HepG2 (cell line): ENCODE measurements at regions not wholly inside any gene's neighbourhood (a gene's known extent, or its start where the extent isn't known, plus 50 kb on each side); places are given as distances from the start of the nearest gene placed in this dataset.
"Not testable (repeated sequence)": the region's sequence is repeated elsewhere in the genome, so short reads cannot be mapped to it uniquely, and the experiment has no call there.

ENCODE experiments used
- ATAC-seq: fragments of 200-7000 bp; cut with Tn5 transposase; 3 replicates; pipeline ENCODE4 v1.9.1; 2020; ENCODE audit warnings: mild to moderate bottlenecking, moderate library complexity
- BruUV-seq: library from RNA; stranded (reverse); fragments of 400-500 nt; replicated peaks from 2 replicates; lab custom pipeline; 2021; lab: Mats Ljungman, UMichigan
- CTCF ChIA-PET: fragments of 300-600 bp; formaldehyde crosslinking; extraction: SDS; loops from one replicate; lab custom pipeline; 2021; ENCODE audit warnings: low total read pairs, inconsistent platforms, low intra/inter-chr PET ratio; lab: Yijun Ruan, JAX
- POLR2A ChIA-PET: fragments of 350-600 bp; sonication (Branson Sonifier 250); formaldehyde crosslinking; loops from one replicate; lab custom pipeline; 2020; ENCODE audit warnings: antibody characterized with exemption, inconsistent platforms; lab: Yijun Ruan, JAX
- DNase-seq: peaks from one replicate; pipeline ENCODE4 v3.0.0-alpha.2; 2015; ENCODE audit warnings: low spot score
- FAIRE-seq: peaks from 3 replicates; lab custom pipeline; 2011; peaks lifted over from hg19 to GRCh38; lab: Jason Lieb, UNC
- H2AFZ ChIP-seq: one replicate; pipeline ENCODE4 v1.6.1; 2011; ENCODE audit warnings: low read length, inconsistent platforms
- H3K27ac ChIP-seq: fragments of 300-600 bp; 3 replicates; pipeline ENCODE4 v1.8.0; 2011; ENCODE audit warnings: mixed run types, mild to moderate bottlenecking, mixed read lengths, low read length, inconsistent platforms; ENCODE audit not compliant: insufficient read depth; ENCODE audit errors: extremely low read length
- H3K27me3 ChIP-seq, 2 experiments: fragments of 200-600 bp in 1 of 2; 2 replicates in 1 of 2; 3 replicates in 1 of 2; pipeline versions ENCODE4 v1.6.0 to v1.8.0; 2011; ENCODE audit warnings: low read length in 2 of 2, mild to moderate bottlenecking in 2 of 2, moderate library complexity in 2 of 2, inconsistent platforms in 1 of 2; ENCODE audit not compliant: insufficient read depth in 2 of 2, control insufficient read depth in 1 of 2
- H3K36me3 ChIP-seq, 2 experiments: fragments of 200-600 bp in 1 of 2; replicated peaks in 1 of 2; 2 replicates in 1 of 2; 3 replicates in 1 of 2; pipeline versions ENCODE4 v1.5.1 to v1.8.0; 2011; ENCODE audit warnings: low read length in 2 of 2, inconsistent platforms in 1 of 2; ENCODE audit not compliant: insufficient read depth in 2 of 2, control insufficient read depth in 1 of 2
- H3K4me1 ChIP-seq: 2 replicates; pipeline ENCODE4 v1.5.1; 2012; ENCODE audit warnings: low read length, inconsistent platforms; ENCODE audit not compliant: insufficient read depth
- H3K4me2 ChIP-seq: 2 replicates; pipeline ENCODE4 v1.6.0; 2011; ENCODE audit warnings: low read depth, low read length, inconsistent platforms
- H3K4me3 ChIP-seq, 3 experiments: fragments of 200-600 bp in 1 of 3; sonication (generic), shearing (Covaris generic) in 1 of 3; replicated peaks in 1 of 3; 2 replicates each; pipeline ENCODE4 v1.5.1; 2011 to 2016; ENCODE audit warnings: low read length in 3 of 3, inconsistent platforms in 2 of 3, low read depth in 2 of 3, mild to moderate bottlenecking in 2 of 3, control low read depth in 1 of 3, mixed read lengths in 1 of 3; ENCODE audit not compliant: insufficient read depth in 1 of 3
- H3K79me2 ChIP-seq: one replicate; pipeline ENCODE4 v1.6.1; 2011; ENCODE audit warnings: low read length, inconsistent platforms; ENCODE audit not compliant: insufficient read depth
- H3K9ac ChIP-seq: 2 replicates; pipeline ENCODE4 v1.6.0; 2011; ENCODE audit warnings: mild to moderate bottlenecking, low read depth, low read length, inconsistent platforms; ENCODE audit not compliant: insufficient read depth
- H3K9me3 ChIP-seq: 2 replicates; pipeline ENCODE4 v1.5.1; 2012; ENCODE audit warnings: mild to moderate bottlenecking, low read length
- H4K20me1 ChIP-seq: 2 replicates; pipeline ENCODE4 v1.6.0; 2011; ENCODE audit warnings: inconsistent platforms, mild to moderate bottlenecking, low read length, moderate library complexity; ENCODE audit not compliant: insufficient read depth
- MLX ChIP-seq: IDR thresholded peaks from 2 replicates; pipeline ENCODE4 v1.6.1; 2016
- MNT ChIP-seq: fragments of 450-650 bp; IDR thresholded peaks from 2 replicates; pipeline ENCODE4 v1.6.1; 2016
- POLR2AphosphoS5 ChIP-seq: IDR thresholded peaks from 2 replicates; pipeline ENCODE4 v1.6.1; 2012; ENCODE audit warnings: low read depth, low read length
- PRDM4 ChIP-seq: sonication (generic); formaldehyde crosslinking; IDR thresholded peaks from 2 replicates; pipeline ENCODE4 v1.9.0; 2021; ENCODE audit warnings: missing genetic modification reagents, borderline replicate concordance
- SNAI1 ChIP-seq: sonication (generic); formaldehyde crosslinking; IDR thresholded peaks from 2 replicates; pipeline ENCODE4 v1.5.0; 2020; ENCODE audit warnings: mild to moderate bottlenecking, missing genetic modification reagents, borderline replicate concordance
- WGBS: methylation state at CpG from one replicate; pipeline ENCODE4 v1.1.6; 2017; ENCODE audit warnings: low lambda C conversion rate; 5-methylcytosine and 5-hydroxymethylcytosine counted together
- in situ Hi-C: cut with HindIII; loops from 2 replicates; pipeline ENCODE4 v1.10.0; 2017; ENCODE audit warnings: low pct_unique_long_range_greater_than_20kb; ENCODE audit not compliant: extremely low pct_ligation_motif_present
- intact Hi-C: fragments of 100-400 bp; cut with micrococcal nuclease; formaldehyde crosslinking; loops from one replicate; pipeline ENCODE4 v1.10.0; 2022; ENCODE audit not compliant: unreplicated experiment

GRCh38 chr3:154862265-154862664 is 217.9 kb upstream of the MME start:
- Histone ChIP-seq H3K4me1 (no peaks in the 10 kb centered on the region), H3K79me2 (no peaks in the 10 kb centered on the region), H3K9ac (no peak overlapping the region), H3K27me3 (no peaks in the 10 kb centered on the region; a peak in 1 of 5 replicates), H3K27ac (no peak overlapping the region), H3K4me2 (no peak overlapping the region), H3K9me3 (no peaks in the 10 kb centered on the region), H3K4me3 (no peak overlapping the region), H4K20me1 (no peaks in the 10 kb centered on the region), H2AFZ (no peak overlapping the region), H3K36me3 (no peaks in the 10 kb centered on the region)
- FAIRE-seq (no peak), DNase-seq (no peak), ATAC-seq (no peak)
- in situ Hi-C loops = no loop called here
- intact Hi-C loops = no loop called here
- no peak for TF ChIP-seq SNAI1
- TF ChIP-seq PRDM4 (CRISPR knock-in tag) = no peak
- TF ChIP-seq MLX (CRISPR knock-in tag) = no peak
- no peak for TF ChIP-seq POLR2AphosphoS5
- ChIA-PET CTCF (no interaction called here), POLR2A (no interaction called here)
- BruUV-seq = no TSS peak

- H3K4me3 ChIP-seq, H3K79me2 ChIP-seq, H3K27ac ChIP-seq, H3K4me2 ChIP-seq, in situ Hi-C loops, intact Hi-C loops, BruUV-seq, H3K36me3 ChIP-seq, ATAC-seq, H3K27me3 ChIP-seq, DNase-seq, FAIRE-seq, H4K20me1 ChIP-seq, H2AFZ ChIP-seq, H3K9me3 ChIP-seq, POLR2A ChIA-PET, H3K9ac ChIP-seq, CTCF ChIA-PET, H3K4me1 ChIP-seq: not testable (repeated sequence)
- 37% methylated on average over 3 of the region's 3 CpGs for WGBS
- TF ChIP-seq MNT = peak; percentile 96
Observed at GRCh38 chr3:154852998-154853397, 227.1 kb upstream of the MME start.
